Skeletal muscle satellite cell (primary cell): ENCODE measurements at regions not wholly inside any gene's neighbourhood (a gene's known extent, or its start where the extent isn't known, plus 50 kb on each side); places are given as distances from the start of the nearest gene placed in this dataset.

Source experiments
- H3K27me3 ChIP-seq: 2 replicates; pipeline ENCODE4 v1.7.0; 2013; ENCODE audit warnings: low read length; ENCODE audit not compliant: control insufficient read depth, insufficient read depth
- H3K36me3 ChIP-seq: 2 replicates; pipeline ENCODE4 v1.7.0; 2013; ENCODE audit warnings: mild to moderate bottlenecking, control low read depth, low read length; ENCODE audit not compliant: insufficient read depth
- H3K4me1 ChIP-seq: 2 replicates; pipeline ENCODE4 v1.7.0; 2013; ENCODE audit warnings: low read length; ENCODE audit not compliant: control insufficient read depth, insufficient read depth
- H3K4me2 ChIP-seq: 2 replicates; pipeline ENCODE4 v1.7.0; 2013; ENCODE audit warnings: mild to moderate bottlenecking, low read length
- H3K4me3 ChIP-seq: 2 replicates; pipeline ENCODE4 v1.7.0; 2013; ENCODE audit warnings: low read length
- H3K9ac ChIP-seq: 2 replicates; pipeline ENCODE4 v1.7.0; 2013; ENCODE audit warnings: mild to moderate bottlenecking, low read depth, low read length, moderate library complexity
- H3K9me3 ChIP-seq: replicated peaks from 2 replicates; pipeline ENCODE4 v1.7.0; 2013; ENCODE audit warnings: mild to moderate bottlenecking, control low read depth, low read length

GRCh38 chr1:112265931-112266330 is 130.1 kb upstream of the CTTNBP2NL start:
- H3K36me3 ChIP-seq, result no peaks in the 10 kb centered on the region

GRCh38 chr1:112267206-112267605 is 128.8 kb upstream of the CTTNBP2NL start:
- Histone ChIP-seq H3K4me1 (peaks cover 20% of the 10 kb centered on the region), H3K9me3 (no peaks in the 10 kb centered on the region), H3K4me3 (no peak overlapping the region), H3K36me3 (no peaks in the 10 kb centered on the region), H3K4me2 (no peak overlapping the region), H3K27me3 (peaks cover 14% of the 10 kb centered on the region), H3K9ac (no peak overlapping the region)

More at GRCh38 chr1:112265931-112266330, 130.1 kb upstream of the CTTNBP2NL start:
- Histone ChIP-seq H3K4me3 (no peak overlapping the region), H3K27me3 (peaks cover 3% of the 10 kb centered on the region), H3K9me3 (no peaks in the 10 kb centered on the region), H3K9ac (no peak overlapping the region), H3K4me1 (peaks cover 20% of the 10 kb centered on the region), H3K4me2 (no peak overlapping the region)

- no peak overlapping the region for H3K4me2 ChIP-seq
- H3K27me3 ChIP-seq, result peaks cover 19% of the 10 kb centered on the region
- H3K9ac ChIP-seq, result no peak overlapping the region
- H3K9me3 ChIP-seq, result no peaks in the 10 kb centered on the region
- H3K4me1 ChIP-seq, result peaks cover 18% of the 10 kb centered on the region
- no peak overlapping the region for H3K4me3 ChIP-seq
- H3K36me3 ChIP-seq, result no peaks in the 10 kb centered on the region
Measured at GRCh38 chr1:112267929-112268328, 128.1 kb upstream of the CTTNBP2NL start.

GRCh38 chr1:112268408-112268807 is 127.6 kb upstream of the CTTNBP2NL start:
- no peak overlapping the region for H3K4me2 ChIP-seq
- H3K27me3 ChIP-seq, result peaks cover 24% of the 10 kb centered on the region
- no peaks in the 10 kb centered on the region for H3K9me3 ChIP-seq
- peaks cover 14% of the 10 kb centered on the region for H3K4me1 ChIP-seq
- no peaks in the 10 kb centered on the region for H3K36me3 ChIP-seq
- H3K9ac ChIP-seq, result no peak overlapping the region
- no peak overlapping the region for H3K4me3 ChIP-seq

GRCh38 chr1:112271270-112271669 is 124.7 kb upstream of the CTTNBP2NL start:
- Histone ChIP-seq H3K9ac (no peak overlapping the region), H3K27me3 (peaks cover 31% of the 10 kb centered on the region), H3K4me1 (no peaks in the 10 kb centered on the region), H3K36me3 (no peaks in the 10 kb centered on the region), H3K4me3 (no peak overlapping the region), H3K9me3 (no peaks in the 10 kb centered on the region), H3K4me2 (no peak overlapping the region)

- no peak overlapping the region for H3K9ac ChIP-seq
- no peak overlapping the region for H3K4me3 ChIP-seq
- no peak overlapping the region for H3K4me2 ChIP-seq
- H3K9me3 ChIP-seq, result no peaks in the 10 kb centered on the region
- H3K27me3 ChIP-seq, result peaks cover 31% of the 10 kb centered on the region
- no peaks in the 10 kb centered on the region for H3K36me3 ChIP-seq
- no peaks in the 10 kb centered on the region for H3K4me1 ChIP-seq
Measured at GRCh38 chr1:112272101-112272772, 123.8 kb upstream of the CTTNBP2NL start.

- Histone ChIP-seq H3K36me3 (no peaks in the 10 kb centered on the region), H3K4me1 (no peaks in the 10 kb centered on the region), H3K9me3 (no peaks in the 10 kb centered on the region), H3K27me3 (peaks cover 44% of the 10 kb centered on the region), H3K4me2 (no peak overlapping the region), H3K9ac (no peak overlapping the region), H3K4me3 (no peak overlapping the region)
Measured at GRCh38 chr1:112284796-112285195, 111.2 kb upstream of the CTTNBP2NL start.

GRCh38 chr1:112285316-112285715 is 110.7 kb upstream of the CTTNBP2NL start:
- Histone ChIP-seq H3K9me3 (no peaks in the 10 kb centered on the region), H3K27me3 (peaks cover 42% of the 10 kb centered on the region), H3K9ac (no peak overlapping the region), H3K4me3 (no peak overlapping the region), H3K36me3 (no peaks in the 10 kb centered on the region), H3K4me2 (no peak overlapping the region), H3K4me1 (no peaks in the 10 kb centered on the region)

- H3K4me3 ChIP-seq, result no peak overlapping the region
- H3K4me1 ChIP-seq, result no peaks in the 10 kb centered on the region
- no peaks in the 10 kb centered on the region for H3K9me3 ChIP-seq
- H3K36me3 ChIP-seq, result no peaks in the 10 kb centered on the region
- H3K4me2 ChIP-seq, result no peak overlapping the region
- H3K9ac ChIP-seq, result no peak overlapping the region
- peaks cover 42% of the 10 kb centered on the region for H3K27me3 ChIP-seq
Measured at GRCh38 chr1:112285746-112286145, 110.3 kb upstream of the CTTNBP2NL start.

GRCh38 chr1:112296908-112297307 is 99.1 kb upstream of the CTTNBP2NL start:
- no peak overlapping the region for H3K9ac ChIP-seq
- no peaks in the 10 kb centered on the region for H3K9me3 ChIP-seq
- no peak overlapping the region for H3K4me2 ChIP-seq
- H3K27me3 ChIP-seq, result peaks cover 9% of the 10 kb centered on the region
- H3K36me3 ChIP-seq, result no peaks in the 10 kb centered on the region
- no peak overlapping the region for H3K4me3 ChIP-seq
- H3K4me1 ChIP-seq, result peaks cover 3% of the 10 kb centered on the region

GRCh38 chr1:112297536-112297935 is 98.5 kb upstream of the CTTNBP2NL start:
- no peaks in the 10 kb centered on the region for H3K9me3 ChIP-seq
- H3K27me3 ChIP-seq, result peaks cover 10% of the 10 kb centered on the region
- H3K36me3 ChIP-seq, result no peaks in the 10 kb centered on the region
- no peak overlapping the region for H3K4me2 ChIP-seq
- no peak overlapping the region for H3K4me3 ChIP-seq
- peaks cover 3% of the 10 kb centered on the region for H3K4me1 ChIP-seq
- no peak overlapping the region for H3K9ac ChIP-seq

GRCh38 chr1:112298558-112298957 is 97.5 kb upstream of the CTTNBP2NL start:
- Histone ChIP-seq H3K36me3 (no peaks in the 10 kb centered on the region), H3K4me1 (peaks cover 3% of the 10 kb centered on the region), H3K4me2 (no peak overlapping the region), H3K4me3 (no peak overlapping the region), H3K9ac (no peak overlapping the region), H3K27me3 (peaks cover 14% of the 10 kb centered on the region), H3K9me3 (no peaks in the 10 kb centered on the region)
